GM20431 (cell line): ENCODE measurements at regions not wholly inside any gene's neighbourhood (a gene's known extent, or its start where the extent isn't known, plus 50 kb on each side); places are given as distances from the start of the nearest gene placed in this dataset.
"Not testable (repeated sequence)": the region's sequence is repeated elsewhere in the genome, so short reads cannot be mapped to it uniquely, and the experiment has no call there.

Source experiments
- in situ Hi-C: fragments of 300-500 bp; cut with MseI, MboI; formaldehyde crosslinking; loops from one replicate; pipeline ENCODE4 v1.15.0; 2020; ENCODE audit warnings: low sequenced_read_pairs; ENCODE audit not compliant: unreplicated experiment

DNA sequence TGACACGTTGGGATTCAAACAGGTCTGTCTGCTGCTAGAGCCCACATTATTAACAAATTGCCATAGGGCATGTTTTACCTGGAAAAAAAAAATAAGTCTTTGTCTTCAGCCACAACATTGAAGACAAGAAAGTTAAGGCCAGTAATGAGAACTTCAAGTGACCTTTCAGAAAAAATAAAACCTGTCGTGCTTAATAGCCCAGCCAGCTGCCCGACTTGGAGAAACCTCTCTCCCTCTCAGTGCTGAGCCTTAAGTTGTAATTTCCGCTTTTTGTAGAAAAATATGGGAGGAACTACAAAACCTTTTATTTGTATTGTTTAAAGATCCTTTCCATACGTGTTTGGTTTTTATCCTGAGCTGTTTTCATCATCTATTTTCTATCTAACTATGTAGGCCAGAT is 454.3 kb upstream of the SLITRK6 start:
- in situ Hi-C loops: not testable (repeated sequence)

DNA sequence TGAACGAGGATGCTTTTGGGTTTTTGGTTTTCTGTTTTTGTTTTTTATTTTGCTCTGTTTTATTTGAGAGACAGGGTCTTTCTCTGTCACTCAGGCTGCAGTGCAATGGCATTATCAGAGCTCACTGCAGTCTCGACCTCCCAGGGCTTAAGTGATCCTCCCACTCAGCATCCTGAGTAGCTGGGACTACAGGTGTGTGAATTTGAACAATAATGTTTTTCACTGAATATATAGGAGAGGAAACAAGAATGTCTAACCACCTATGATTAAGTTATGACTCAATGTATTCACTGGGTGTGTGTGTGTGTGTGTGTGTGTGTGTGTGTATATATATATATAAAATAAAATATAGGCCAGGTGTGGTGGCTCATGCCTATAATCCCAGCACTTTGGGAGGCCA is 456.6 kb upstream of the SLITRK6 start:
- in situ Hi-C loops: not testable (repeated sequence)

DNA sequence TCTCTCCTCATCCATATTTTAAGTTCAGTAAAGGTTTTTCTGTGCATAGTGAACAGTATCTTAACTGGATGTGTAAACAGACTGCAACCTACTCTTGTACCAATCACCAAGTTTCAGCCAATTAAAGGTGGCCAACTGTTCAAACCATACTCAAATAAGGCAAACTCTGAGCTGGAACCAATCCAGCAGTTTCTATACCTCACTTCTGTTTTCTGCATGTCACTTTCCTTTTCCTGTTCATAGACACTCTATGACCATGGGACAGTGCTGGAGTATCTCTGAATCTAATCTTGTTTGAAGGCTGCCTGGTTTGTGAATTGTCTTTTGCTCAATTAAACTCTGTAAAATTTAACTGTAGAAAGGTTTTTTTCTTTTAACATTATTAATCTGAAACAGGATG is 470.3 kb upstream of the SLITRK6 start:
- in situ Hi-C loops: no loop called here

DNA sequence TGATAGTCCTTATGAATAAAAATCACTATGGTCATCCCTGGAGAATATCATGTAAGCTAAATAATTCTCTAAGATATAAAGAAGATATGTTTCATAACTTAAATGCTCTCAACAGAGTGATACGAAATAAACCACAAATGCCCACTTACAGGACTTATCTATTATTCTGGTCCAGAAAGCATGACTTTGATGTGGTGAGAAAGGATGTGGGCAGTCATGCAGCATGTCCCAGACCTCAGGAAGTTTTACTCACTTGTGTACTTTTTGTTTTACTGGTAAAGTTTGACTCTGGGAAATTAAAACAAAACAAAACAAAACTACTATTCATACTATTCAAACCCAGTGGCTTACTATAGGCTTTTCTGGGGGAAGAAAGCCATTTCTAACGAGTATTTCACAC is 483.2 kb upstream of the SLITRK6 start:
- in situ Hi-C loops: no loop called here

DNA sequence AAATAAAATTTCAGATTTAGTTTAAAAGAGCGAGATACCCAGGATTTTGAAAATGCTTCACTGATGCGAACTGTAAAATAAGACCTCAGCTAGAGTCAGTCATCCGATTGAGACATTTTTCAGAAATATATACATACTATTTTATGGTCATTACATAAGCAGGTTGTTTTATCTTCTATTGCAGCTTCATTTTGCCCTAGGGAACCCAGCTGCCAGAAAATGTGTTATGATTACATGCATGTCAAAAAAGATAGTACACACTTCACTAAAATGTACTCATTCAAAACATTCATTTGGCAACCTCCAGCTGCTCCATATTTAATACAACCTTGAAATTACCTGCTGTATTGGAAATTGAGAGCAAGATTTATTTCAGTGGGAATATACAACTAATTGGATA is 483.8 kb upstream of the SLITRK6 start:
- in situ Hi-C loops: no loop called here

DNA sequence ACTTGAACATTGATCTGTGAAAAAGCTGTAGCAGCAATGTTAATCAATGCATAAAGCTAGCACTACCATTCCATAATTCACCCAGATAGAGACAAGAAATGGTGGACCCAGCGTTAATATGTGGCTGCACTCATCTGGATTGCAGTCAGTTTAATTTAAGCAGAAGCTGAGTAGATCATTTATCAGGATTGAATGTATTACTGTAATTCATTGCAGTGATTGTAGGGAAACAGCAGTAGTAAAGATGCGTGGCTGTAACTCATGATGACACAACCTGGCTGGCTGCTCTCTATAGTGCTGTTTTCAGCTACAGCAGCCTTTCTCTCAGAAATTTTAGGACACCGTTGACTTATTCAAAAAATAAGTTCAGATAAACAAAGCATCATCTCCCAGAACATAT is 499.5 kb upstream of the SLITRK6 start:
- in situ Hi-C loops: no loop called here

DNA sequence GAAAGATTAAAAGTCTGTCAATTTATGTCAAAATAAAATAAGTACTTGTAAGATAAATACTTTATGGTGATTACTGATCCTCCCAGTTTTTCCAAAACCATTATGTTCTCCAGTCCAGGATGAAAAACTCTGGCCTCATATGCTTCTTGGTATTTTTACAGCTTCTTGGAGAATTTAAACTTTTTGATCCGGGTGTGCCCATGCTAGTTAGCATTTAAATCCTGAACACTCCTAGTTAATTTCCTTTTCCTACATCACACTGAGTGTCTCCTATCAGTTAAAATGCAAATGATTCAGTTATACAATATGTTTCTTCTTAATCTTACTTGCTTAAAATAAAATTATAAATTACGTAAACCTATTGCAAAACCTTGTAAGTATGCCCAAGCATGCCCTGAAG is 499.9 kb upstream of the SLITRK6 start:
- in situ Hi-C loops: no loop called here

DNA sequence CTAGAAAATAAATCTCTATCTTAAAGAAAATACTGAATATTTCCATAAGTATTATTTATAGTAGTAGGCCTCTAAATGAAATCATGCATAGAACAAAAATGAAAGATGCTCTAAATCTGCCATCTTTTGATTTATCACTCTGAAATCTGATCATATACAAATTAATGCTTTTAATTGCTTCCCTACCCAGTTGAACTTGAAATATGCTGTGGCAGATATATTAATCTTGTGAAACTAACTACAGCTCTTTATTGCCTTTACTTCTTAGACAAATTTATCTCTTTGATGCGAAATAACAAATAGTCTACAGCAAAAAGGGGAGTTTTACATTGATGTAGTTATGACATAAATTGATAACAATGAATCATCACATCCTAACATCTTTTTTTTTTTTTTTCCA is 510.7 kb upstream of the SLITRK6 start:
- in situ Hi-C loops: no loop called here

DNA sequence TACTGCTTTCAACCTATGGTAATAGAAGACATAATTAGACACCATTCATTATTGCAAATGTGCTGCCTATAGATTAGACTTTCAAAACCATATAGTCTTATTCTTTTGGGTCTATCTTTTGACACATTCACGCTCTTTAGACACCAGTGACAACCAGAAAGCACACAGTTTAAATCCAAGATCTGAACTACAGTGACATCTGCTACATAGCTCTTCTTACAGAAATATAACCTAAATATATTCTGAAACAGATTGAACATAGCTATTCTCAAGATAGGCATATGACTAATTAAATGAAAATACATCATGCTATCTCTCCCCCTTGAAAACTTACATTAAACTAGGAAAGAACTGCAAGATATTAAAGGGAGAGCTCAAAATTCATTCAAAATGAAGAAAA is 514.2 kb upstream of the SLITRK6 start:
- in situ Hi-C loops: no loop called here

DNA sequence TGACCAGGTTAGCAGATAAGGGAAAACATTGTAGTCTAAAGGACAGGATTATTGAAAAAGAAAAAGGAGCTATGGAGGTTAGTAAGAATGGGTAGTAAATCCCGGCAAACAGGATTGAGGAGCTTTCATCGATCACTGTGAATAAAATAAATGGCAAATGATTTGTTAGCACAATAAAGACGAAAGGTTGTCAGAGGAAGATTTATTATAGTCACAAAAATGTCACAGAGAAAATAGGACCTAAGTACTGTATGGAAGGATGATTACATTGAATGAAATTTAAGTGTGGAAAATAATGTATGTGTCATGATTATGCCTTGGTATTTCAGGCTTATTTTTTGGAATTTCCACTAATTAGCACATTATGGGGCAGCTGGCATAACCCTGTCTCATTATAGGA is 519.2 kb upstream of the SLITRK6 start:
- in situ Hi-C loops: no loop called here

DNA sequence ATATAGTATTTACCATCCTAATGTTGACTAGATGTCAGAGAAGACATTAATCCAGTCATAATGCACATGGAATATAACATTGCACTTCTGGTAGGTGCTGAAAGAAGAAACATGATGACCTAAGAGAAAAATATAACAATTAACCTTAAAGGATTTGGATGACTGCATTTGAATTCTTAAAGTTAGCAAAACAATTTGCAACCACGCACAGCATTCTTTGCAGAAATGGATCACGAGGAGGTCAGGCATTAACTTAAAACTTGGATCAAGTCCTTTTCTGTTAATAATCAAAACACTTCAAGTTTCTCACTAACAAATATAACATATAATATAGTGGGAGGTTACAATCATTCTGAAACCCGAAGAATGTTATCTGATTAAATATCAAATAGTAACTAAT is 525.0 kb upstream of the SLITRK6 start:
- in situ Hi-C loops: no loop called here

DNA sequence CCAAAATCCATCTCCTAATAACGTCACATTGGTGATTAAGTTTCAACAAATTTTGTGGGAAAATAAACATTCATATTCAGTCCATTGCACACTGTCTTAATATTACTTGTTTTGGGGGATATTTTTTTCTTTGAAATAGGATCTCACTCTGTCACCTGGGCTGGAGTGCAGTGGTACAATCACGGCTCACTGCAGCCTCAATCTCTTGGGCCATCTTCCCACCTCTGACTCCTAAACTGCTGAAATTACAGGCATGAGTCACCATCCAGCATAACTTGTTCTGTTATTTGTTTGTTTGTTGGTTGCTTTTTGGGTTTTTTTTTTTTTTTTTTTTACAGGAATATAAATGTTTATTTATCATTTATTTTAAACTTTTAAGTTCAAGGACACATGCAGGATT is 556.1 kb upstream of the SLITRK6 start:
- in situ Hi-C loops: no loop called here

DNA sequence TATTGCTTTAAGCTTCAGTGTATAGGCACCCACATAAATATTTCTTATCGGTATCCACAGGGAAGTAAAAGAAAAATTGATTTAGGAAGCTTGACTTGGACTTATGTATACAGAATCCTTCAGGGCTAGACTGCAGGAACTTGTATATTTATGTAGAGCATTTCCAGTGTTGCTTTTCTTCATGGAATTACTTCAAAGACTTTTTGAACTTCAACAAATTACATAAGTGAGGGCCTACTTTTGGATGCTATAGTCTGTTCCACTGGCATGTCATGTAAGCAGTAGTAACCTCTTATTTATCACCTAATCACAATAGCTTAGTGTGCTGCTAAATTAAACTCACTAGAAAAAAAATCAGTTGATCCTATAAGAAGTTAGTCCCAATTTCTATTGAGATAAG is 557.9 kb upstream of the SLITRK6 start:
- in situ Hi-C loops: no loop called here

DNA sequence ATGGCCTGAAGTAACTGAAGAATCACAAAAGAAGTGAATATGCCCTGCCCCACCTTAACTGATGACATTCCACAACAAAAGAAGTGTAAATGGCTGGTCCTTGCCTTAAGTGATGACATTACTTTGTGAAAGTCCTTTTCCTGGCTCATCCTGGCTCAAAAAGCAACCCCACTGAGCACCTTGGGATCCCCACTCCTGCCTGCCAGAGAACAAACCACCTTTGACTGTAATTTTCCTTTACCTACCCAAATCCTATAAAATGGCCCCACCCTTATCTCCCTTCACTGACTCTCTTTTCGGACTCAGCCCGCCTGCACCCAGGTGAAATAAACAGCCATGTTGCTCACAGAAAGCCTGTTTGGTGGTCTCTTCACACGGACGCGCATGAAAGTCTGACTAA is 564.5 kb upstream of the SLITRK6 start:
- in situ Hi-C loops: not testable (repeated sequence)

DNA sequence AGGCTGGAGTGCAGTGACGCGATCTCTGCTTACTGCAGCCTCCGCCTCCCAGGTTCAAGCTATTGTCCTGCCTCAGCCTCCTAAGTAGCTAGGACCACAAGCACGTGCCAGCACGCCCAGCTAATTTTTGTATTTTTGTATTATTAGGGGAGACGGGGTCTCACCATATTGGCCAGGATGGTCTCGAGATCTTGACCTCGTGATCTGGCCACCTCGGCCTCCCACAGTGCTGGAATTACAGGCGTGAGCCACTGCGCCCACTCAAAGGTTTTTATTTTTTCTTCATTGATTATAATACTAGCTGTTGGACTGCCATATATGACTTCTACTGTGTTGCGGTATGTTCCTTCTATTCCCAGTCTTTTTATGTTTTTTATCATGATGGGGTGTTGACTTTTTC is 569.7 kb upstream of the SLITRK6 start:
- in situ Hi-C loops: no loop called here

DNA sequence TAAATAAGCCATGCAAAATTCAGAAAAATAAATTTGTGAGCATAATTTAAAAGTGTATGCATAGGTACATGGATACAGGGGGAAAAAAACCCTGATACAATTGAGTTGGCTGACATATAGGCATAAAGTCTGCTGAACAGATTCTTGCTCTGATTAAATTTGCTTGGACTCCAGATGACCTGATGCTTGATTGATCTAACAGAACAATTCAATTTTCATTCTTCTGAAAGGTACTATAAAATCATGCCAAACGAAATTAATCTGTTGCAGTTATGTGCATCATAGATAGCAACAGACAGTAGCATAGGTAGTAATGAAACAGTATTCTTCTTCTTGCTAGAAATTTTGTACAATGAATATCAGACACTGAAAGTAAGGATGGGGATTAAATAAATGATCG is 578.2 kb upstream of the SLITRK6 start:
- in situ Hi-C loops: no loop called here

DNA sequence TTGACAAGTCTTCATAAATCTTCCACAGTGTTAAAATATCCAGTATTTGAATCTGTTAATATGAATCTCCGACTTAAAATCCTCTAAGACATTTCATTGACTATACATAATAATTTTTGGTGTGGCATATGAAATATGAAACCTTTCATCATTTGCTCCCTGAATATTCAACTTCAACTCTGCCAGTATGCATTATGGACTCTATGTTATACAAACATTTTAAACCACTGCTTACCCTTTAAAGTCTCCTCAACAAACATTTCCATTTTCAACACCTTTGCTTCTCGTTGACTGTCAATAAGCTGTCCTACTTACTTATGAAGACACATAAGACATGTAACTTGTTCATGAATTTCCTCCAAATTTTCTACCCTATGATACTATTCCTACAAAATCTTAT is 579.4 kb upstream of the SLITRK6 start:
- in situ Hi-C loops: no loop called here

DNA sequence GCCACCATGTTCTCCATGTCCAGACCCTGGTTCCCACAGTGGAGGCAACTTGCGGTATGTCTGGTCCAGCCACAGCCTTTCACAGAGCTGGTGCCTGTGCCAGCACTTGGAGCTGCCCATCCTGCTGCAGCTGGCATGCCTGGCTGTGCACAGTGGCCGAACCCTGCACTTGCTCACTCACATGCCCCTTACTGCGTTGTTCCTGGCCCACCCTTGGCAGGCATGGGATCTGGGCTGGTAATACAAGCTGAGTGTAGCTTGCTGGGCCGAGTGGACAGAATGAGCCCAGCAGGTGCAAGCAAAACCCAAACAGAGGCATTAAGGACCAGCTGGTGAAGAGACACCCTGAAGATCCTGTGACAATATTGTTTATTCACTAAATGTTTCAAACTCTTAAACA is 583.9 kb upstream of the SLITRK6 start:
- in situ Hi-C loops: no loop called here

DNA sequence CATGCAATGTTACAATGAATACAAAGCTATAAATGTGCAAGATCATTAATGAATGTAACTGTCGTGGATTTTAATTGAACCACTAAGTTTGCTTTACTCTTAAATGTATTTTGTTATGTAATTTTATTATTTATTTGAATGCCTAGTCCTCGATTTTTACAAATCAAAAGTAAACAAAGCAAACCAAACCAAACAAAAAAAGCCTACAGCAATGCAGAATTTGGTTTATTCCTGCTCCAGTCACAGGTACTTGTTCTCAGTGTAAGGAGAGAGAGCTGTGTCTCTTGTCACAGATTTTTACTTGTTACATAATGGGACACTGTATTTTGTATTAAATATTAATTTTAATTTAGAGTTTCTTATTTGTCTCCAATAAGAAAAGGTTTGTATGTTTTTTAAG is 584.3 kb upstream of the SLITRK6 start:
- in situ Hi-C loops: no loop called here

DNA sequence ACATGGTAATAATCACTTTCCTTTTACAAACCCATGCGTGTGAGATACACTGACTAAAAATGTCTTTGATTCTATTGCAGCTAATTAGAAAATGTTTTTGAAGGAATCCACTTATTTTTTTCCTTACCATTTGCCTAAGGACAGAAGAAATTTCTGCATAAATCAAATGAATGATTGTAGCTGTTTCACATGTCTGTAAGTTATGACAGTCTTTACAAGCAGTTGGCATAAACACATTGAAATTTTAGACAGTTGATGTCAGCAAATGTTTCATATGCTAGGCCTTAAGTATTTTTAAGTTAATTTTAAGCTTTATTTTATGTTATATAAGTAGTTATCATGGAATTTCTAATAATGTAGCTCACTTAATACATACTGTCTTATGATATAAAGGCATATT is 598.4 kb upstream of the SLITRK6 start:
- in situ Hi-C loops: no loop called here

DNA sequence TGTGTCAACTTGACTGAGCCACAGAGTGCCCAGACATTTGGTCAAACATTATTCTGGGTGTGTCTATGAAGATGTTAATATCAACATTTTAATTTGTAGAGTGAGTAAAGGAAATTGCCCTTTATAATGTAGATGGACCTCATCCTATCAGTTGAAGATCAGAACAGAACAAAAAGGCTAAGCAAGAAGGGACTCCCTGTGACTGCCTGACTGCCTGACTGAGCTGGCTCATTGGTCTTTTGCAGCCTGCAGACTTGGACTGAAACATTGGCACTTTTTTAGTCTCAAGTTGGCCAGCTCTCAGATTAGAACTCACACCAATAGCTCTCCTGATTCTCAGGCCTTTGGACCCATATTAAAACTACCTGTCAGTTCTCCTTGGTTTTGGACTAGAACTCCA is 600.4 kb upstream of the SLITRK6 start:
- in situ Hi-C loops: no loop called here

DNA sequence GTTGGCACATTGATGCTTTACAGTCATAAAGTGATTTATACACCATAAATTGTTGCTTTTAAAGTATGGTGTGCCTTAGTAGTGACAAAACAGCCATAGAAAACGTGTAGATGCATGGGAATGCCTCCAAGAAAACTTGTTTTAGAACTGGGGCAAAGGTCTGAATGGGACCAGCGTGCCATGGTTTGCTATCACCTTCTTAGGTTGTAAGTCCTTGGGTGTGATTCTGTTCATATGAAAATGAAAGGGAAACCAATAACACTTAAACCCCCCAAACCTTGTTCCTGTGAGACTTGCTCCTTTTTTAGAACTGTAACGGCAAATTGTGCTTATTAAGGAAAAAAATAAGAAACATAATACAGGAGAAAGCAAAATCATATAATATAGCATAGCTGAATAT is 603.3 kb upstream of the SLITRK6 start:
- in situ Hi-C loops: no loop called here

DNA sequence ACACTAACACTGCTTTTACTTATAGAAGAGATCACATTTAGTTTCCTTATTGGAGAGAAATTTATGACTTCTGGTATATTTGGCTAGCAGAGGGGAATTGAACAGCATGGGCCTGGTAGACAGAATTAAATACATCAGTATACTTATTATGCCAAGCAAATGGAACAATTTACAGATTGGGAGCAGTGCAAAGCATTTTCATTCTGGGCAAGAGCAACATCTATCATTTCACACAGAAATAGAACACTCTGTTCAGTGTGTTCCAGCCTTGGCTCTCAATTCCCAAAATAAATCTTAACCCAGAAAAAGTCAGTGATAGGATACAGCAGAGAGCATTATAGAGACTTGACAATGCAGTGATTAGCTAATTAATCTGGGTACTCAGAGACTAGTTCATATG is 604.0 kb upstream of the SLITRK6 start:
- in situ Hi-C loops: no loop called here
